ENCODE measurements at regions not wholly inside any gene's neighbourhood (a gene's known extent, or its start where the extent isn't known, plus 50 kb on each side); places are given as distances from the start of the nearest gene placed in this dataset.

DNA sequence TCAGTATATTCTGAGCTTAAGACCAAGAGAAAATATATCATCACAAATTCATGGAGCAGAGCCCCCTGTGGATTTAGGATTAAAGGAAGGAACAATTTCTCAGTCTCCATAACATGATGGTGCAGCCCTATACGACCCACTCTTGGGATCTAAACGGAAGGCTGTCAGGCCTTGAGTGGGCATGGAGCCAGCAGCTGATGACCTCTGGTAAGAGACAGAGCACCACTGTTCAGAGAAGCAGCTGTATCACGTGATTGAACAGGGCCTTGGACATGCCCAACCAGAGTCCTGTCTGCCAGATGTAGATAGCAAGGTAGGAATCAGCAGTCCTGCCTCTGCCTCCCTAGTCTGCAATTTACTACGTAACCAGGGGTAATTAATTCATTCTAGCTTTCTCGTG lies 259.4 kb upstream of the POU3F2 start:
- no peak for DNase-seq (ENCODE audit: low spot score)
- no peaks in the 10 kb centered on the region for H3K36me3 ChIP-seq (ENCODE audit: insufficient read depth, low read length, poor library complexity, severe bottlenecking)
- TF ChIP-seq CTCF (conservative IDR thresholded peaks at IDR 0.05; ENCODE audit: low read depth, low read length) (no peak), EZH2 (IDR thresholded peaks at IDR 0.05; ENCODE audit: borderline replicate concordance, low read depth, low read length, poor library complexity, severe bottlenecking) (no peak)
- intact Hi-C loops (cut with micrococcal nuclease; ENCODE audit: unreplicated experiment), result loop anchor here (10.0 kb wide), 1 partner anchor 260 kb away; the partner anchor contains the start of gene POU3F2
- H3K4me3 ChIP-seq (ENCODE audit: low read depth, low read length, poor library complexity, severe bottlenecking), result no peak overlapping the region
- no peaks in the 10 kb centered on the region for H3K27me3 ChIP-seq (replicated peaks; ENCODE audit: insufficient read depth, low read depth, low read length, poor library complexity)
- H3K27ac ChIP-seq (ENCODE audit: low read depth, low read length, poor library complexity, severe bottlenecking), result no peak overlapping the region
- H3K9me3 ChIP-seq (ENCODE audit: low read depth, low read length, poor library complexity, severe bottlenecking), result no peaks in the 10 kb centered on the region
- BruUV-seq (replicated peaks), result no TSS peak
- CTCF ChIA-PET, result no interaction called here
- peaks cover 9% of the 10 kb centered on the region for H3K4me1 ChIP-seq (ENCODE audit: insufficient read depth, low read length, poor library complexity, severe bottlenecking)
- POLR2A ChIA-PET (ENCODE audit: low non-redundant PET), result no interaction called here

GRCh38 chr6:98576791-98577190 lies 257.6 kb upstream of the POU3F2 start:
- Histone ChIP-seq H3K9me3 (ENCODE audit: low read depth, low read length, poor library complexity, severe bottlenecking) (no peaks in the 10 kb centered on the region), H3K4me1 (ENCODE audit: insufficient read depth, low read length, poor library complexity, severe bottlenecking) (peaks cover 9% of the 10 kb centered on the region), H3K27ac (ENCODE audit: low read depth, low read length, poor library complexity, severe bottlenecking) (no peak overlapping the region), H3K4me3 (ENCODE audit: low read depth, low read length, poor library complexity, severe bottlenecking) (no peak overlapping the region), H3K27me3 (replicated peaks; ENCODE audit: insufficient read depth, low read depth, low read length, poor library complexity) (no peaks in the 10 kb centered on the region), H3K36me3 (ENCODE audit: insufficient read depth, low read length, poor library complexity, severe bottlenecking) (no peaks in the 10 kb centered on the region)
- CTCF ChIA-PET, result no interaction called here
- no peak for DNase-seq (ENCODE audit: low spot score)
- intact Hi-C loops (cut with micrococcal nuclease; ENCODE audit: unreplicated experiment), result loop anchor here (10.0 kb wide), 1 partner anchor 258 kb away; the partner anchor contains the start of gene POU3F2
- POLR2A ChIA-PET (ENCODE audit: low non-redundant PET), result interaction anchor here (0.6 kb wide), 1 partner anchor 59 kb away, joined by 3 read pairs; no protein-coding TSS in a partner anchor
- TF ChIP-seq EZH2 (IDR thresholded peaks at IDR 0.05; ENCODE audit: borderline replicate concordance, low read depth, low read length, poor library complexity, severe bottlenecking) (no peak), CTCF (conservative IDR thresholded peaks at IDR 0.05; ENCODE audit: low read depth, low read length) (no peak)
- BruUV-seq (replicated peaks), result no TSS peak

DNA sequence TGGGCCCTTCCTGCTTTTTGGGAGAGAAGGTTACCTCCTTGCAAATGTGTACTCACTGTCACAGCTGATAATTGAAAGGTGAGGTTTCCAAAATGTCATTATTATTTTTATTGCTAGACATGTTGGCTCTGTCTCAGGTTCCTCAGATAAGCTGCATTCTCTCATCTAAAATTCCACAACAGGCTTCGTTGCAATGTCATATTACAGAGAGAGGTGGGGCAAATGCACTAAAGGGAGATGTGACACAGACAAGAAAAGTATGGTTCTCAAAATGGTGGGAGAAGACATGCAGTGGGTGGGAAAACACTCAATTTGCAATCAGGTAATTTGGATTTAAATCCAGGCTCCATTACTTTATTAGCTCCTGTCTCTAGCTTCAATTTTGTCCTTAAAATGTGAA lies 256.4 kb upstream of the POU3F2 start:
- intact Hi-C loops (cut with micrococcal nuclease; ENCODE audit: unreplicated experiment), result loop anchor here (10.0 kb wide), 1 partner anchor 257 kb away; the partner anchor contains the start of gene POU3F2
- no TSS peak for BruUV-seq (replicated peaks)
- H3K27me3 ChIP-seq (replicated peaks; ENCODE audit: insufficient read depth, low read depth, low read length, poor library complexity), result no peaks in the 10 kb centered on the region
- H3K9me3 ChIP-seq (ENCODE audit: low read depth, low read length, poor library complexity, severe bottlenecking), result no peaks in the 10 kb centered on the region
- ChIA-PET CTCF (no interaction called here), POLR2A (ENCODE audit: low non-redundant PET) (interaction anchor here (0.7 kb wide), 1 partner anchor 262 kb away, joined by 3 read pairs; no protein-coding TSS in a partner anchor)
- H3K4me3 ChIP-seq (ENCODE audit: low read depth, low read length, poor library complexity, severe bottlenecking), result no peak overlapping the region
- DNase-seq (ENCODE audit: low spot score), result no peak
- H3K36me3 ChIP-seq (ENCODE audit: insufficient read depth, low read length, poor library complexity, severe bottlenecking), result no peaks in the 10 kb centered on the region
- TF ChIP-seq EZH2 (IDR thresholded peaks at IDR 0.05; ENCODE audit: borderline replicate concordance, low read depth, low read length, poor library complexity, severe bottlenecking) (no peak), CTCF (conservative IDR thresholded peaks at IDR 0.05; ENCODE audit: low read depth, low read length) (no peak)
- H3K4me1 ChIP-seq (ENCODE audit: insufficient read depth, low read length, poor library complexity, severe bottlenecking), result peaks cover 10% of the 10 kb centered on the region
- H3K27ac ChIP-seq (ENCODE audit: low read depth, low read length, poor library complexity, severe bottlenecking), result no peak overlapping the region
